Stomach (tissue), 4 donors: ENCODE measurements at regions not wholly inside any gene's neighbourhood (a gene's known extent, or its start where the extent isn't known, plus 50 kb on each side); places are given as distances from the start of the nearest gene placed in this dataset.

Source experiments
- CTCF ChIP-seq, 7 experiments: fragments of 450-650 bp in 4 of 7; fragments of 200-600 bp in 3 of 7; sonication (generic) in 3 of 7; IDR thresholded peaks; one replicate each; pipeline ENCODE4 v1.5.1; 2016 to 2019; ENCODE audit warnings: antibody characterized with exemption in 7 of 7, control low read depth in 2 of 7, mild to moderate bottlenecking in 1 of 7
- POLR2A ChIP-seq, 4 donors: fragments of 450-650 bp; IDR thresholded peaks; one replicate each; pipeline ENCODE4 v1.6.1; 2016; ENCODE audit warnings: antibody characterized with exemption in 4 of 4, control low read depth in 2 of 4, mild to moderate bottlenecking in 1 of 4, moderate library complexity in 1 of 4
- POLR2AphosphoS5 ChIP-seq, 3 donors: sonication (generic); formaldehyde crosslinking; IDR thresholded peaks; one replicate each; pipeline ENCODE4 v1.6.1; 2016; ENCODE audit warnings: antibody characterized with exemption in 3 of 3

GRCh38 chr17:5973410-5973809 is 96.8 kb upstream of the WSCD1 start:
- TF ChIP-seq POLR2AphosphoS5 (IDR thresholded peaks at IDR 0.05), result no peak
- TF ChIP-seq CTCF (IDR thresholded peaks at IDR 0.05), result no peak
- TF ChIP-seq POLR2A (IDR thresholded peaks at IDR 0.05), result no peak
